ENCODE measurements at regions not wholly inside any gene's neighbourhood (a gene's known extent, or its start where the extent isn't known, plus 50 kb on each side); places are given as distances from the start of the nearest gene placed in this dataset.

DNA sequence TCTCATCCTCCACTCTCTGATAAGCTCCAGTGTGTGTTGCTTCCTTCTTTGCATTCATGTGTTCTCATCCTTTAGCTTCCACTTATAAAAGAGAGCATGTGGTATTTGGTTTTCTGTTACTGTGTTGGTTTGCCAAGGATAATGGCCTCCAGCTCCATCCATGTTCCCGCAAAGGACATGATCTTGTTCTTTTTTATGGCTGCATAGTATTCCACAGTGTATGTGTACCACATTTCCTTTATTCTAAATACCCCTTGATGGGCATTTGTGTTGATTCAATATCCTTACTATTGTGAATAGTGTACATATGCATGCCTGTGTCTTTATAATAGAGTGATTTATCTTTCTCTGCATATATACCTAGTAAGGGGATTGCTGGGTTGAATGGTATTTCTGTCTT, 155.1 kb downstream of the DCK start:
- dilution Hi-C loops (cut with MboI; ENCODE audit: extremely low pct_ligation_motif_present, low sequenced_read_pairs): no loop called here
- no peaks in the 10 kb centered on the region for H3K36me3 ChIP-seq (ENCODE audit: control insufficient read depth in 2 of 2, extremely low read depth in 1 of 2, insufficient read depth in 2 of 2, low read length in 2 of 2)
- POLR2A ChIA-PET: no interaction called here
- DNase-seq (ENCODE audit: low read depth, low spot score) (no peak), FAIRE-seq (no peak)
- CTCF ChIA-PET: no interaction called here
- no peak overlapping the region for H3K9ac ChIP-seq (replicated peaks; ENCODE audit: extremely low read depth, insufficient read depth, low read length)
- no peak overlapping the region for H2AFZ ChIP-seq (ENCODE audit: low read depth, low read length)
- no peaks in the 10 kb centered on the region for H3K27me3 ChIP-seq (ENCODE audit: control insufficient read depth in 2 of 2, insufficient read depth in 2 of 2, low read length in 2 of 2)
- no TSS peak for BruUV-seq (replicated peaks)
- no peaks in the 10 kb centered on the region for H3K4me1 ChIP-seq (ENCODE audit: control insufficient read depth, extremely low read depth, insufficient read depth, low read length)
- no peak overlapping the region for H3K27ac ChIP-seq (ENCODE audit: insufficient read depth, low read depth, low read length)
- intact Hi-C loops (cut with micrococcal nuclease): no loop called here
- no peaks in the 10 kb centered on the region for H3K79me2 ChIP-seq (ENCODE audit: control insufficient read depth, insufficient read depth, low read length)
- no peak overlapping the region for H3K4me2 ChIP-seq (ENCODE audit: insufficient read depth, low read length)
- no peaks in the 10 kb centered on the region for H3K9me1 ChIP-seq (replicated peaks; ENCODE audit: control insufficient read depth, extremely low read depth, insufficient read depth, low read length)
- no peaks in the 10 kb centered on the region for H3K9me3 ChIP-seq (replicated peaks; ENCODE audit: control insufficient read depth, insufficient read depth, low read length)
- TF ChIP-seq JUN (IDR thresholded peaks at IDR 0.05; ENCODE audit: borderline replicate concordance, insufficient read depth, insufficient read length, low read depth) (no peak), EZH2 (IDR thresholded peaks at IDR 0.05; ENCODE audit: borderline replicate concordance, low read depth, low read length, severe bottlenecking) (no peak), POLR2A (IDR thresholded peaks at IDR 0.05; ENCODE audit: low read depth, low read length) (no peak), MYC (IDR thresholded peaks at IDR 0.05; ENCODE audit: low read depth, low read length) (no peak), FOS (IDR thresholded peaks at IDR 0.05; ENCODE audit: borderline replicate concordance, insufficient read depth, low read length) (no peak), GATA2 (IDR thresholded peaks at IDR 0.05; ENCODE audit: insufficient read depth, insufficient read length, low read depth, low read length) (no peak), POLR2AphosphoS5 (IDR thresholded peaks at IDR 0.05; ENCODE audit: insufficient read depth, low read depth, low read length) (no peak)
- TF ChIP-seq, protein P1, sequence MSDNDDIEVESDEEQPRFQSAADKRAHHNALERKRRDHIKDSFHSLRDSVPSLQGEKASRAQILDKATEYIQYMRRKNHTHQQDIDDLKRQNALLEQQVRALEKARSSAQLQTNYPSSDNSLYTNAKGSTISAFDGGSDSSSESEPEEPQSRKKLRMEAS (IDR thresholded peaks at IDR 0.05; ENCODE audit: insufficient read depth, insufficient read length): no peak
- TF ChIP-seq, protein P2, sequence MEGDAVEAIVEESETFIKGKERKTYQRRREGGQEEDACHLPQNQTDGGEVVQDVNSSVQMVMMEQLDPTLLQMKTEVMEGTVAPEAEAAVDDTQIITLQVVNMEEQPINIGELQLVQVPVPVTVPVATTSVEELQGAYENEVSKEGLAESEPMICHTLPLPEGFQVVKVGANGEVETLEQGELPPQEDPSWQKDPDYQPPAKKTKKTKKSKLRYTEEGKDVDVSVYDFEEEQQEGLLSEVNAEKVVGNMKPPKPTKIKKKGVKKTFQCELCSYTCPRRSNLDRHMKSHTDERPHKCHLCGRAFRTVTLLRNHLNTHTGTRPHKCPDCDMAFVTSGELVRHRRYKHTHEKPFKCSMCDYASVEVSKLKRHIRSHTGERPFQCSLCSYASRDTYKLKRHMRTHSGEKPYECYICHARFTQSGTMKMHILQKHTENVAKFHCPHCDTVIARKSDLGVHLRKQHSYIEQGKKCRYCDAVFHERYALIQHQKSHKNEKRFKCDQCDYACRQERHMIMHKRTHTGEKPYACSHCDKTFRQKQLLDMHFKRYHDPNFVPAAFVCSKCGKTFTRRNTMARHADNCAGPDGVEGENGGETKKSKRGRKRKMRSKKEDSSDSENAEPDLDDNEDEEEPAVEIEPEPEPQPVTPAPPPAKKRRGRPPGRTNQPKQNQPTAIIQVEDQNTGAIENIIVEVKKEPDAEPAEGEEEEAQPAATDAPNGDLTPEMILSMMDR (IDR thresholded peaks at IDR 0.05; ENCODE audit: extremely low read depth in 1 of 2, insufficient read depth in 1 of 2, low read depth in 1 of 2, low read length in 2 of 2): no peak
- no peak overlapping the region for H3K4me3 ChIP-seq (replicated peaks in 1 of 3; ENCODE audit: insufficient read depth in 1 of 3, low read depth in 1 of 3, low read length in 3 of 3)
- H4K20me1 ChIP-seq (replicated peaks; ENCODE audit: control insufficient read depth, extremely low read depth, insufficient read depth, low read length): no peaks in the 10 kb centered on the region

Measured in endothelial cell of umbilical vein (primary cell).